Activated CD8-positive, alpha-beta memory T cell treated with anti-CD3 and anti-CD28 coated beads for 36 hours (primary cell): ENCODE measurements at regions not wholly inside any gene's neighbourhood (a gene's known extent, or its start where the extent isn't known, plus 50 kb on each side); places are given as distances from the start of the nearest gene placed in this dataset.

Experiments
- CTCF ChIA-PET: fragments of 350-600 bp; sonication (Branson Sonifier 250); formaldehyde crosslinking; loops from one replicate; lab custom pipeline; 2021; ENCODE audit warnings: antibody characterized with exemption; lab: Charles Lee
- POLR2A ChIA-PET: fragments of 350-600 bp; sonication (Branson Sonifier 250); formaldehyde crosslinking; loops from one replicate; lab custom pipeline; 2021; ENCODE audit warnings: antibody characterized with exemption; lab: Charles Lee

- ChIA-PET CTCF (no interaction called here), POLR2A (no interaction called here)
Observed at GRCh38 chr5:111952555-111952954, 195.6 kb upstream of the NREP start.

GRCh38 chr5:111950660-111951059 lies 193.7 kb upstream of the NREP start:
- ChIA-PET POLR2A (no interaction called here), CTCF (no interaction called here)

- ChIA-PET CTCF (no interaction called here), POLR2A (no interaction called here)
Observed at GRCh38 chr5:111948092-111948841, 191.3 kb upstream of the NREP start.

GRCh38 chr5:111946556-111946955 lies 189.6 kb upstream of the NREP start:
- ChIA-PET CTCF (no interaction called here), POLR2A (no interaction called here)

GRCh38 chr5:111945535-111945934 lies 188.5 kb upstream of the NREP start:
- ChIA-PET CTCF (no interaction called here), POLR2A (no interaction called here)

- POLR2A ChIA-PET, result no interaction called here
Observed at GRCh38 chr5:111942661-111943401, 185.8 kb upstream of the NREP start.

GRCh38 chr5:111942201-111942600 lies 185.2 kb upstream of the NREP start:
- CTCF ChIA-PET, result no interaction called here
- POLR2A ChIA-PET, result no interaction called here

More at GRCh38 chr5:111942661-111943401, 185.8 kb upstream of the NREP start:
- CTCF ChIA-PET, result no interaction called here

GRCh38 chr5:111937094-111937493 lies 180.1 kb upstream of the NREP start:
- POLR2A ChIA-PET, result no interaction called here
- CTCF ChIA-PET, result no interaction called here

GRCh38 chr5:111935835-111936234 lies 178.8 kb upstream of the NREP start:
- ChIA-PET CTCF (no interaction called here), POLR2A (no interaction called here)

- ChIA-PET POLR2A (no interaction called here), CTCF (no interaction called here)
Observed at GRCh38 chr5:111935009-111935408, 178.0 kb upstream of the NREP start.

- CTCF ChIA-PET, result no interaction called here
- POLR2A ChIA-PET, result no interaction called here
Observed at GRCh38 chr5:111934511-111934910, 177.5 kb upstream of the NREP start.

GRCh38 chr5:111933086-111933485 lies 176.1 kb upstream of the NREP start:
- CTCF ChIA-PET, result no interaction called here
- POLR2A ChIA-PET, result no interaction called here

GRCh38 chr5:111932628-111933027 lies 175.6 kb upstream of the NREP start:
- POLR2A ChIA-PET, result no interaction called here
- CTCF ChIA-PET, result no interaction called here

GRCh38 chr5:111932199-111932598 lies 175.2 kb upstream of the NREP start:
- CTCF ChIA-PET, result no interaction called here
- POLR2A ChIA-PET, result no interaction called here

- CTCF ChIA-PET, result interaction anchor here (0.6 kb wide), 1 partner anchor 8 kb away, joined by 3 read pairs; no protein-coding TSS in a partner anchor
- POLR2A ChIA-PET, result no interaction called here
Observed at GRCh38 chr5:111931655-111932054, 174.7 kb upstream of the NREP start.

GRCh38 chr5:111930905-111931461 lies 174.0 kb upstream of the NREP start:
- POLR2A ChIA-PET, result no interaction called here
- CTCF ChIA-PET, result interaction anchor here (0.6 kb wide), 1 partner anchor 8 kb away, joined by 3 read pairs; no protein-coding TSS in a partner anchor

GRCh38 chr5:111930449-111930848 lies 173.5 kb upstream of the NREP start:
- POLR2A ChIA-PET, result no interaction called here
- CTCF ChIA-PET, result no interaction called here

GRCh38 chr5:111929867-111930266 lies 172.9 kb upstream of the NREP start:
- CTCF ChIA-PET, result no interaction called here
- POLR2A ChIA-PET, result no interaction called here

GRCh38 chr5:111929261-111929660 lies 172.3 kb upstream of the NREP start:
- ChIA-PET POLR2A (no interaction called here), CTCF (no interaction called here)

GRCh38 chr5:111928511-111928910 lies 171.5 kb upstream of the NREP start:
- POLR2A ChIA-PET, result no interaction called here
- CTCF ChIA-PET, result no interaction called here

GRCh38 chr5:111927191-111927590 lies 170.2 kb upstream of the NREP start:
- ChIA-PET CTCF (no interaction called here), POLR2A (no interaction called here)
